ENCODE measurements at regions not wholly inside any gene's neighbourhood (a gene's known extent, or its start where the extent isn't known, plus 50 kb on each side); places are given as distances from the start of the nearest gene placed in this dataset.

DNA sequence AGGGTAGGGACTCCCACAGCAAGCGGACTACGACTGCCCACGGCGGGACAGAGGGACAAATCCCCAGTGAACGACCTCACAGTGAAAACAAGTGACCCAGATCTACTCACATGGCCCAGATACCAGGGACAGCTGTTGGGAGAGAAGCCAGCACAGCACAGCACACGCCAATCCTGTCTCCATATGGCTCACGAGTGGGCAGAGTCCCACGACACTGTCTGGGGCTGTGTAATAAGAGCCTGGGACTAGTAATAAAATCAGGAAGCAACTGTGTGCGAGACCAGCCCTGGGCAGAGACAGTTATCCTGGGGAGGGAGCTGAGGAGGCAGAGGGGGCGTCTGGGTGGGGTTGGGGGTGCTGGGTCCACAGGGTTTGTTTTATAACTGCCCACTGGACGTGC lies 385.0 kb downstream of the CTTN start:
- TF ChIP-seq EZH2 (IDR thresholded peaks at IDR 0.05; ENCODE audit: insufficient read depth, poor library complexity, severe bottlenecking) (no peak), EZH2phosphoT487 (IDR thresholded peaks at IDR 0.05; ENCODE audit: insufficient read depth, low read depth) (no peak)

Data from GM23248 (cell line).